Jurkat, Clone E6-1 (cell line): ENCODE measurements at regions not wholly inside any gene's neighbourhood (a gene's known extent, or its start where the extent isn't known, plus 50 kb on each side); places are given as distances from the start of the nearest gene placed in this dataset.

Experiments
- DNase-seq: peaks from one replicate; pipeline ENCODE4 v3.0.0-alpha.2; 2011; ENCODE audit warnings: low read depth, low spot score
- H3K4me3 ChIP-seq: 2 replicates; pipeline ENCODE4 v1.5.1; 2011; ENCODE audit warnings: mild to moderate bottlenecking, low read length, control low read depth, moderate library complexity

GRCh38 chr2:150882751-150883612 lies 378.7 kb downstream of the RBM43 start:
- no peak for DNase-seq
- H3K4me3 ChIP-seq = no peak overlapping the region

- H3K4me3 ChIP-seq = no peak overlapping the region
- no peak for DNase-seq
Observed at GRCh38 chr2:150880986-150881385, 380.7 kb downstream of the RBM43 start.

GRCh38 chr2:150878356-150878755 lies 383.3 kb downstream of the RBM43 start:
- DNase-seq = no peak
- H3K4me3 ChIP-seq = no peak overlapping the region

GRCh38 chr2:150876251-150876950 lies 385.3 kb downstream of the RBM43 start:
- no peak for DNase-seq

GRCh38 chr2:150873396-150873772 lies 385.9 kb upstream of the RND3 start:
- DNase-seq = peak; percentile 38

More at GRCh38 chr2:150876251-150876950, 385.3 kb downstream of the RBM43 start:
- H3K4me3 ChIP-seq = no peak overlapping the region

GRCh38 chr2:150872756-150873395 lies 385.4 kb upstream of the RND3 start:
- DNase-seq = no peak
- H3K4me3 ChIP-seq = no peak overlapping the region

More at GRCh38 chr2:150873396-150873772, 385.9 kb upstream of the RND3 start:
- no peak overlapping the region for H3K4me3 ChIP-seq

GRCh38 chr2:150866431-150866830 lies 379.0 kb upstream of the RND3 start:
- no peak for DNase-seq
- no peak overlapping the region for H3K4me3 ChIP-seq

- no peak overlapping the region for H3K4me3 ChIP-seq
- no peak for DNase-seq
Observed at GRCh38 chr2:150863691-150864090, 376.2 kb upstream of the RND3 start.

- no peak for DNase-seq
- H3K4me3 ChIP-seq = no peak overlapping the region
Observed at GRCh38 chr2:150860301-150860700, 372.8 kb upstream of the RND3 start.

GRCh38 chr2:150859877-150860276 lies 372.4 kb upstream of the RND3 start:
- DNase-seq = no peak
- H3K4me3 ChIP-seq = no peak overlapping the region

GRCh38 chr2:150859162-150859561 lies 371.7 kb upstream of the RND3 start:
- H3K4me3 ChIP-seq = no peak overlapping the region
- no peak for DNase-seq

GRCh38 chr2:150858382-150858781 lies 370.9 kb upstream of the RND3 start:
- no peak for DNase-seq
- H3K4me3 ChIP-seq = no peak overlapping the region

GRCh38 chr2:150856596-150857281 lies 369.3 kb upstream of the RND3 start:
- no peak overlapping the region for H3K4me3 ChIP-seq

GRCh38 chr2:150853263-150853662 lies 365.8 kb upstream of the RND3 start:
- no peak for DNase-seq
- H3K4me3 ChIP-seq = no peak overlapping the region

More at GRCh38 chr2:150856596-150857281, 369.3 kb upstream of the RND3 start:
- DNase-seq = no peak

- no peak for DNase-seq
- H3K4me3 ChIP-seq = no peak overlapping the region
Observed at GRCh38 chr2:150850641-150851040, 363.2 kb upstream of the RND3 start.

- H3K4me3 ChIP-seq = no peak overlapping the region
- DNase-seq = no peak
Observed at GRCh38 chr2:150847578-150847977, 360.1 kb upstream of the RND3 start.

GRCh38 chr2:150846691-150847090 lies 359.2 kb upstream of the RND3 start:
- no peak overlapping the region for H3K4me3 ChIP-seq
- no peak for DNase-seq

- H3K4me3 ChIP-seq = no peak overlapping the region
- no peak for DNase-seq
Observed at GRCh38 chr2:150832686-150833085, 345.2 kb upstream of the RND3 start.

GRCh38 chr2:150824118-150824517 lies 336.7 kb upstream of the RND3 start:
- no peak for DNase-seq
- H3K4me3 ChIP-seq = no peak overlapping the region
